Prostate gland (tissue), 2 donors: ENCODE measurements at regions not wholly inside any gene's neighbourhood (a gene's known extent, or its start where the extent isn't known, plus 50 kb on each side); places are given as distances from the start of the nearest gene placed in this dataset.

Experiments used
- POLR2A ChIP-seq: fragments of 450-650 bp; IDR thresholded peaks from one replicate; pipeline ENCODE4 v1.6.1; 2016; ENCODE audit warnings: antibody characterized with exemption, mild to moderate bottlenecking
- TF ChIP-seq, protein P1 (sequence below), 4 experiments: fragments of 200-600 bp in 2 of 4; fragments of 450-650 bp in 2 of 4; sonication (generic) in 2 of 4; IDR thresholded peaks; 1 replicate in 3 of 4; 2 replicates in 1 of 4; pipeline ENCODE4 v1.5.1; 2016 to 2019; ENCODE audit warnings: antibody characterized with exemption in 4 of 4, mild to moderate bottlenecking in 2 of 4, moderate library complexity in 2 of 4

- no peak for TF ChIP-seq POLR2A
- TF ChIP-seq, protein P1, sequence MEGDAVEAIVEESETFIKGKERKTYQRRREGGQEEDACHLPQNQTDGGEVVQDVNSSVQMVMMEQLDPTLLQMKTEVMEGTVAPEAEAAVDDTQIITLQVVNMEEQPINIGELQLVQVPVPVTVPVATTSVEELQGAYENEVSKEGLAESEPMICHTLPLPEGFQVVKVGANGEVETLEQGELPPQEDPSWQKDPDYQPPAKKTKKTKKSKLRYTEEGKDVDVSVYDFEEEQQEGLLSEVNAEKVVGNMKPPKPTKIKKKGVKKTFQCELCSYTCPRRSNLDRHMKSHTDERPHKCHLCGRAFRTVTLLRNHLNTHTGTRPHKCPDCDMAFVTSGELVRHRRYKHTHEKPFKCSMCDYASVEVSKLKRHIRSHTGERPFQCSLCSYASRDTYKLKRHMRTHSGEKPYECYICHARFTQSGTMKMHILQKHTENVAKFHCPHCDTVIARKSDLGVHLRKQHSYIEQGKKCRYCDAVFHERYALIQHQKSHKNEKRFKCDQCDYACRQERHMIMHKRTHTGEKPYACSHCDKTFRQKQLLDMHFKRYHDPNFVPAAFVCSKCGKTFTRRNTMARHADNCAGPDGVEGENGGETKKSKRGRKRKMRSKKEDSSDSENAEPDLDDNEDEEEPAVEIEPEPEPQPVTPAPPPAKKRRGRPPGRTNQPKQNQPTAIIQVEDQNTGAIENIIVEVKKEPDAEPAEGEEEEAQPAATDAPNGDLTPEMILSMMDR (IDR thresholded peaks at IDR 0.05), result no peak
Measured at GRCh38 chr9:105147110-105147871, 97.2 kb upstream of the SLC44A1 start.
